NCI-H69 (cell line): ENCODE measurements at regions not wholly inside any gene's neighbourhood (a gene's known extent, or its start where the extent isn't known, plus 50 kb on each side); places are given as distances from the start of the nearest gene placed in this dataset.

Experiments
- DNase-seq: peaks from one replicate; lab custom pipeline; 2025; lab: John Stamatoyannopoulos, UW

DNA sequence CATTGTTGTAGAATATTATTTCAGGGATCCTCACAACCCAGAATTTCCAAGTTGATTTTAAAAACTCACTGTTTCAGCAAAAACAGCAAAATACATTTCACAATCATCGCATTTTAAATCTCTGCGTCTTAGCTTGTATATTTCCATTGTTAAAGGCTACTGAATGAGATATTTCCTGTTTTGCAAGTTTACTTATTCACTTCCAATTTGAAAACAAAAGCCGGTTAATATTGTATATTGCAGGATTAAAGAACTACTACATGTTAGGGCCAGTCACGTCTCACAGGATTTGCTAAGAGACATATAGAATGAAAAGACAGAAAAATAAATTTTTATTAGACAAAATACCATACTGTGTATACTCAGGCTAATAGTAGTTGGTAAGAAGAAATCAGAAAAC, 395.9 kb upstream of the CDH9 start:
- DNase-seq: no peak

- no peak for DNase-seq
Observed at GRCh38 chr5:27414099-27414498, 375.7 kb upstream of the CDH9 start.

- DNase-seq: no peak
Observed at GRCh38 chr5:27412384-27412783, 374.0 kb upstream of the CDH9 start.

DNA sequence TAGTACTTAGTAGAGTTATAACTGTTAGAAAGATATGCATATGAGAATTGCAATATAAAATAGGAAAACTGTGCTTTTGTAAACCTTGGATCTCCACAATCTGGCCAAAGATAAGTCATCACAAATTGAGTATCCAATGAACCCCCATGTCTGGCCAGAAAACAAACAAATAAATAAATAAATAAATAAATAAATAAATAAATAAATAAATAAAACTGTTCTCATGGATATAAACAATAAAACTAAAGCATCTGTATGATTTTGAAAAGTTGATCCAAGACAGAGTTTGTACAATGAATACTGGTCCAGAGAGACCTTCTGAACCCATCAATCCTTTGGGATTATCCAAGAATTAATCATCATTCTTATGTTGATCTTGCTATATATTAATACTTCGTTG, 367.6 kb upstream of the CDH9 start:
- no peak for DNase-seq

DNA sequence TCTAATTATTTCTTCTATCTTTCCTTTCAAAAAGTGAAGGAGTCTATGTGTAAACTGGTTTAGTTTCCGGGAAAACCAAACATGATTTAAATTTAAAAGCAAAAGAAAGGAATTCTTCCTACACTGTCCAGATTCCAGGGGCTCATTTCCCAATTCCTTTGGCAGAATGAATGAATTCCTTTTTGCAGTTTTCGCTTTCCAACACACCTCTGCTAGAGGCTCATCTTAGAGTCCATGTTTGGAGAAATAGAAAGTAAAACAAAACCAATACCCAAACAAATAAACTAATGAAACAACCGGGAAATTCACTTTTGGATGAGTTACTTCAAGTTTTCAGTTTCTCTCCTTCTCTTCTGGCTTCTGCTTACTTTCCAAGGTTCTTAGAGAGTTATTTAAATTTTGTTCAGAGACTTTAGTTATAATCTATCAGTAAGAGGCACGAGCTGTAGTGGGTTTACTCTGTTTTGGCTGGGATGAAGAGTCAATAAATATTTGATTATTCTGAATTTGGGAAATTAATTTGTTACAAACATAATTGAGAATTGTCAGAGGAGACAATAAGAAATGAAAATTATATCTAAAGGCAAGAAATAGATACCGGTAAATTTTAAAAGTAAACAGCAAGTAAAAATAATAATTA, 365.0 kb upstream of the CDH9 start:
- DNase-seq: no peak

DNA sequence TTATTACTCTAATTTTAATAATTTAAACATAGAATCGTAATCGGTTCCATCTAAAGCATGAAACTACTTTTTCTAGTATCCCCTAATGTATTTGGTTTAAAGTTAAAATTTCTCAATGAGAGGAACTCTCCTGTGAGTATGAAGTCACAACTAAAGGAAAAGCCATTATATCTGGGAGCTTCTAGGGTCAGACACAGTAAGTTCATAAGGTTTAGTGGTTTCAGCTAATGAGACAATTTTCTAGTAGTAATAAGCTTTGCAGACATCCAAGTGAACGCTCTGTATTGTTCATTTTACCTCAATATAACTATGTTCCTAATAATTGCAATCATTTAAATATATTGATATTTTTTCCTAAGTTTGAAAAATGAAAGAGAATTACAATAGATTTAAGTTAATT, 364.4 kb upstream of the CDH9 start:
- DNase-seq: no peak

DNA sequence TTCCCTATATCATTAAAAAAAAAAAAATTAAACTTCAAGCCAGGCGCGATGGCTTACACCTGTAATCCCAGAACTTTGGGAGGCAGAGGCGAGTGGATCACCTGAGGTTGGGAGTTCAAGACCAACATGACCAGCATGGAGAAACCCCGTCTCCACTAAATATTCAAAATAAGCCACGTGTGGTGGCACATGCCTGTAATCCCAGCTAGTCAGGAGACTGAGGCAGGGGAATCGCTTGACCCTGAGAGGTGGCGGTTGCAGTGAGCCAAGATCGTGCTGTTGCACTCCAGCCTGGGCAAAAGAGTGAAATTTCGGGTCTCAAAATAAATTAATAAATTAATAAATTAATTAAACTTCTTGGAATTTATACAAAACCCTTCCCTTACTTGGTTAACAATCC, 358.6 kb upstream of the CDH9 start:
- DNase-seq: no peak

- no peak for DNase-seq
Observed at GRCh38 chr5:27392716-27393115, 354.3 kb upstream of the CDH9 start.

- DNase-seq: no peak
Observed at GRCh38 chr5:27389696-27390095, 351.3 kb upstream of the CDH9 start.

GRCh38 chr5:27388755-27389154, 350.4 kb upstream of the CDH9 start:
- DNase-seq: no peak

DNA sequence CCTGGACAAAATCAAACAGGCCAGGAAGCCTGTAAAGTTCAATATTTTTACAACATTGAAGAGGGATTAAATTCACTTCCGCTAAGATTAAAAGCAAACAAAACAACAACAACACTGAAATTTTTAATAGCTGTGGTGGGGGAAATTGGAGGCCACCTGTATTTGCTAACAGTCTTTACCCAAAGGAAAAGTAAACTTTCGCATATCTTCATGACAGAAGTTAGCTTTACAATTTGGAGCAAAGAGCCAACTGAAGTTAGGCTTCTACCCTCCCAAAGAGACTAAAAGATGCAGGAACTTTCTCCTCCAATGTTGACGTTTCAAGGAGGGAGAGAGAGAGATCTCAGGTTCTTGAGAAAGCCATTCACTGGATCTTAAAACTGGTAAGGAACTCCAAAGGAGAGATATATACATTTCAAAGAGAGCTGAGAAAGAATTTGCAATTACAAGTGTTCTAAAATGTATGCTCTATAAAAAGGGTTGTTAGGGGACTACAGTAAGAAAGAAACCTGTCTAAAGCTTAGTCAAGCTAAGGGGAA, 349.2 kb upstream of the CDH9 start:
- DNase-seq: no peak

DNA sequence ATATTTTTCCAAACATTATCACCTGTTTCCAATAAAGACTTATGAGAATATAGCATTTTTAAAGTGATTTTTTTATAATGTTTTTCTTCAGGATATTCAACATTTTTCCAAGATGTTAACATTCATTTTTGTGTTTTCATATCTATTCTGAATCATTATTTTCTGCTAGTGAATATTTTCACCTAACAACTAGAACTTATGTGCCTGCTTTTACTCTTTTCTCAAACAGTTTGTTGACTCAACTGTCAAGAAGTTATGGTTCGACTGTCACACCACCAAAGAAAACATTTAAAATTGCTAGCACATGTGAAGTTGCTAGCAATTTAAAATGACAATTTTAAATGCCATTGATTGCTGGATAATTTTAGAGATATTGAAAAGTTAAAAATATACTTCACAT, 343.3 kb upstream of the CDH9 start:
- DNase-seq: no peak

DNA sequence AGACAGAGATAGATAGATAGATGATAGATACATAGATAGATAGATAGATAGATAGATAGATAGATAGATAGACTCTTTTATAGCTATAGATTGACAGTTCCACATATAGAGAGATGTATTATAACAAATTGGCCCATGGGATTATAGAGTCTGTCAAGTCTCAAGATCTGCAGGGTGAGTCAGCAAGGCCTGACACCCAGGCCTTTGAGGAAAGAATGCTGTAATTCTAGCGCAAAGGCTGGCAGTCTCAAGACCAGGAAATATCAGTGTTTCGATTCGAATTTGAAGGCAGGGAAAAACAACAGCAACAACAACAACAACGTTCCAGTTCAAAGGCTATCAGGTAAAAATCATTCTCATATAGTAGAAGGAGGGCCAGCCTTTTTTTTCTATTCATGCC, 339.2 kb upstream of the CDH9 start:
- no peak for DNase-seq

GRCh38 chr5:27353970-27354369, 315.6 kb upstream of the CDH9 start:
- DNase-seq: no peak

- no peak for DNase-seq
Observed at GRCh38 chr5:27353540-27353939, 315.2 kb upstream of the CDH9 start.

DNA sequence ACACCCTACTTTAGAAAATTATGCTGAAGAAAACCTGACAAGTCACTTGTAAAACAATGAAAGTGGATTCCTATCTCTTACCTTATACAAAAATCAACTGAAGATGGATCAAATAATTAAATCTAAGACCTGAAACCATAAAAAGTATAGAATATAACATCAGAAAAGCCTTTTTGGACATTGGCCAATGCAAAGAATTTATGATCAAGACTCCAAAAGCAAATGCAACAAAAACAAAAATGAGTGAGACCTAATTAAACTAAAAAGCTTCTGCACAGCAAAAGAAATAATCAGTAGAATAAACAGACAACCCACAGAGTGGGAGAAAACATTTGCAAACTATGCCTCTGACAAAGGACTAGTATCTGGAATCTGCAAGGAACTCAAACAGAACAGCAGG, 303.0 kb upstream of the CDH9 start:
- peak; percentile 52 for DNase-seq

DNA sequence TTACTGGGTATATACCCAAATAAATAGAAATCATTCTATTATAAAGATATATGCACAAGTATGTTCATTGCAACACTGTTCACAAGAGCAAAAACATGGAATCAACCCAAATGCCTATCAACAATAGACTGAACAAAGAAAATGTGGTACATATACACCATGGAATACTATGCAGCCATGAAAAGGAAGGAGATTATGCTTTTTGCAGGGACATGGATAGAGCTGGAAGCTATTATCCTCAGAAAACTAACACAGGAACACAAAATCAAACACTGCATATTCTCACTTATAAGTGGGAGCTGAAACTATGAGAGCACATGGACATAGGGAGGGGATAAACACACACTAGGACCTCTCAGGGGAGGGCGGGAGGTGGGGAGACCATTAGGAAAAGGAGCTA, 298.4 kb upstream of the CDH9 start:
- DNase-seq: no peak

- no peak for DNase-seq
Observed at GRCh38 chr5:27328480-27328879, 290.1 kb upstream of the CDH9 start.

GRCh38 chr5:27325513-27325912, 287.1 kb upstream of the CDH9 start:
- DNase-seq: no peak

- peak; percentile 6 for DNase-seq
Observed at GRCh38 chr5:27318701-27319100, 280.3 kb upstream of the CDH9 start.

DNA sequence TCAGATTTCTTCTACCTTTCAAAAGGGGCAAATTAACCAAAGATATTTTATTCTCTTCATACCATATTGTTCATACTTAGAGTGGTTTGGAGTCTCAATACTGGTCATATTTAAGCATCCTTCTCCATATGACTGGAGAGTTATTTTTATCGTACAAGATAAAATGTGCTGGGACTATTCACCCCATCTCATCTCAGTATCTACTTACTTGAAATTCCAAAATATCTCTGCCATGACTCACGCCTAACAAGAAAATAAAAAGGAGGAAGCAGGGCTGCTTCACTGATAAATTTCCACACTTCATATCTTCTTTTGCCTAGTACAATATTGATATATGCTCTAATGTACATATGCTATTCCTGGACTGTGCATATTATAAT, 277.9 kb upstream of the CDH9 start:
- DNase-seq: no peak

DNA sequence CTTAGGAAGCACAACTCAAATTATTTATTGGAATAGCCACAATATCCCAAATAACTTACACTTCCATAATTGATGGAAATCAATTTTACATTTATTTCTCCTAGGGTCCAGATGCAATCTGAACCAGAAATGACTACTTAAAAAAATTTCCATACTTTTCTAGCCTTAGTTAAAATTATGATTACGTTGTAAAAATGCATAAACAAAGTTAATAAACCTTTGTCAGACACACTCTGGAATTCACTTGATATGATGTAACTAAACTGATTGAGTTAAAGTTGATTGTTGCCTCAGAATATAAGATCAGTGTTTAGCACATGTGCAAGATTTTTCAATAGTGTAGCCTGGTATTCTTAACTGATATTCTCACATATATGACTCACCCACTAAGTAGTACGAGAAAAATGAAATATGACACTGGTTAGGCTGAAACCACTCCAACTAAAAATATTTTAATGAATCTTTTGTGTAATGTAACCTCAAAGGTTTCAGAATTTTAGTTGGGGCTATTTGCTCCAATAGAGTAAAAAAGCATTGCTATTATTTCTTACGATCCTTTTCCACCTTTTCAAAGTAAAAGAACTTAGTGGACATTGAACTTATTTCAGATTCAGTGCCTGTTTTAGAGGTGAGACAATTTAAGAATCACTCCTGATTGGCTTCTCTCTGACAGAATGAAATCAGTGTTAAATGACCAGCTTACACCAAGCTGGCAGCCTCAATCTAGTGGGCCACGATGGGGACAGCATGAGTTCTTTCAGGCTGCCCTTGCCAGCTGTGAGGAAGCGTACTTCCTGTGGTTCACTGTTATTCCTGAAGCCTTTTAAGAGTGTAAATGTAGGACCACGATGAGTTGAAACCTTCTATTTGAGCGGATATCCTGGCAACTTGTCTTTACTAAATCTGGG, 277.2 kb upstream of the CDH9 start:
- peak; percentile 46 for DNase-seq

- DNase-seq: no peak
Observed at GRCh38 chr5:27313549-27313948, 275.2 kb upstream of the CDH9 start.
